Vagina (tissue), 2 donors: ENCODE measurements at regions not wholly inside any gene's neighbourhood (a gene's known extent, or its start where the extent isn't known, plus 50 kb on each side); places are given as distances from the start of the nearest gene placed in this dataset.

Experiments
- POLR2A ChIP-seq, 2 donors: fragments of 450-650 bp; IDR thresholded peaks; one replicate each; pipeline ENCODE4 v1.6.1; 2017; ENCODE audit warnings: antibody characterized with exemption in 2 of 2, mild to moderate bottlenecking in 2 of 2, moderate library complexity in 2 of 2
- POLR2AphosphoS5 ChIP-seq, 2 donors: sonication (generic); formaldehyde crosslinking; IDR thresholded peaks; one replicate each; pipeline ENCODE4 v1.9.0; 2017; ENCODE audit warnings: antibody characterized with exemption in 2 of 2, mild to moderate bottlenecking in 2 of 2, low read depth in 1 of 2; ENCODE audit not compliant: insufficient read depth in 1 of 2
- TF ChIP-seq, protein P1 (sequence below), 3 experiments: fragments of 450-650 bp in 2 of 3; fragments of 200-600 bp in 1 of 3; sonication (generic) in 1 of 3; IDR thresholded peaks; one replicate each; pipeline ENCODE4 v1.5.1; 2017 to 2019; ENCODE audit warnings: antibody characterized with exemption in 3 of 3, mild to moderate bottlenecking in 2 of 3, moderate library complexity in 2 of 3

DNA sequence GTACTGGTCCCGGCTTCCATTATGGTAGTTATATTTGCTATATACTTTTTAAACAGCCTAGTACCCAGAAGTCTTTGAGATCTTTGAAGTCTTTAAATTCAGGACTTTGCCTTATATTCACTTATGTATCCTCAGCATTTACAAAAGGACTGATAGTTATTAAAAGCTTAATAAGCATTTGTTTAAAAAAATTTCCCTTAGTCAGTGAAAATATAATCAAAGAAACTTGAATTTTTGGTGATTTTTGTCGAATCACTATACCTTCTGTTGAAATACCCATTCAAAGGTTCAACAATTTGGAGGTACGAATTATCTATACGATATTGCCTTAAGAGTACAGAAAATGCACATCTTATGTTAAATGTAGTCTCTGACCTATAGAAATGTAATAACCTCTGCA is 721.4 kb downstream of the NSUN3 start:
- TF ChIP-seq, protein P1, sequence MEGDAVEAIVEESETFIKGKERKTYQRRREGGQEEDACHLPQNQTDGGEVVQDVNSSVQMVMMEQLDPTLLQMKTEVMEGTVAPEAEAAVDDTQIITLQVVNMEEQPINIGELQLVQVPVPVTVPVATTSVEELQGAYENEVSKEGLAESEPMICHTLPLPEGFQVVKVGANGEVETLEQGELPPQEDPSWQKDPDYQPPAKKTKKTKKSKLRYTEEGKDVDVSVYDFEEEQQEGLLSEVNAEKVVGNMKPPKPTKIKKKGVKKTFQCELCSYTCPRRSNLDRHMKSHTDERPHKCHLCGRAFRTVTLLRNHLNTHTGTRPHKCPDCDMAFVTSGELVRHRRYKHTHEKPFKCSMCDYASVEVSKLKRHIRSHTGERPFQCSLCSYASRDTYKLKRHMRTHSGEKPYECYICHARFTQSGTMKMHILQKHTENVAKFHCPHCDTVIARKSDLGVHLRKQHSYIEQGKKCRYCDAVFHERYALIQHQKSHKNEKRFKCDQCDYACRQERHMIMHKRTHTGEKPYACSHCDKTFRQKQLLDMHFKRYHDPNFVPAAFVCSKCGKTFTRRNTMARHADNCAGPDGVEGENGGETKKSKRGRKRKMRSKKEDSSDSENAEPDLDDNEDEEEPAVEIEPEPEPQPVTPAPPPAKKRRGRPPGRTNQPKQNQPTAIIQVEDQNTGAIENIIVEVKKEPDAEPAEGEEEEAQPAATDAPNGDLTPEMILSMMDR (IDR thresholded peaks at IDR 0.05) = no peak
- TF ChIP-seq POLR2A (IDR thresholded peaks at IDR 0.05) (no peak), POLR2AphosphoS5 (IDR thresholded peaks at IDR 0.05; ENCODE audit: insufficient read depth in 1 of 2, low read depth in 1 of 2) (no peak)
